ENCODE measurements at regions not wholly inside any gene's neighbourhood (a gene's known extent, or its start where the extent isn't known, plus 50 kb on each side); places are given as distances from the start of the nearest gene placed in this dataset.

- TF ChIP-seq CTCF (IDR thresholded peaks at IDR 0.05; ENCODE audit: extremely low read depth in 1 of 2, insufficient read depth in 1 of 2, low read depth in 1 of 2, low read length in 2 of 2) (no peak), POLR2AphosphoS5 (IDR thresholded peaks at IDR 0.05; ENCODE audit: insufficient read depth, low read depth, low read length) (no peak), MYC (IDR thresholded peaks at IDR 0.05; ENCODE audit: low read depth, low read length) (no peak), EZH2 (IDR thresholded peaks at IDR 0.05; ENCODE audit: borderline replicate concordance, low read depth, low read length, severe bottlenecking) (no peak)
Measured at GRCh38 chr5:4271193-4271592, 675.6 kb downstream of the IRX1 start.
